ENCODE measurements at regions not wholly inside any gene's neighbourhood (a gene's known extent, or its start where the extent isn't known, plus 50 kb on each side); places are given as distances from the start of the nearest gene placed in this dataset.

- TF ChIP-seq GATA2 (IDR thresholded peaks at IDR 0.05; ENCODE audit: low read depth, low read length): no peak
- TF ChIP-seq GATA3 (IDR thresholded peaks at IDR 0.05; ENCODE audit: low read depth, low read length): no peak
Observed at GRCh38 chr2:60095903-60096302, 457.6 kb downstream of the BCL11A start.
